ENCODE measurements at regions not wholly inside any gene's neighbourhood (a gene's known extent, or its start where the extent isn't known, plus 50 kb on each side); places are given as distances from the start of the nearest gene placed in this dataset.

- TF ChIP-seq CTCF (IDR thresholded peaks at IDR 0.05) (no peak), POLR2A (IDR thresholded peaks at IDR 0.05) (no peak)
Measured at GRCh38 chr6:139850512-139850911, 476.1 kb upstream of the CITED2 start.
